PC-3 (cell line): ENCODE measurements at regions not wholly inside any gene's neighbourhood (a gene's known extent, or its start where the extent isn't known, plus 50 kb on each side); places are given as distances from the start of the nearest gene placed in this dataset.

Experiments
- ATAC-seq: fragments of 200-7000 bp; cut with Tn5 transposase; 2 replicates; pipeline ENCODE4 v1.9.1; 2020; ENCODE audit warnings: mild to moderate bottlenecking, moderate library complexity
- BruUV-seq: library from RNA; stranded (reverse); fragments of 400-500 nt; replicated peaks from 2 replicates; lab custom pipeline; 2021; lab: Mats Ljungman, UMichigan
- CTCF ChIA-PET: fragments of 300-600 bp; sonication (Branson Sonifier 250); formaldehyde crosslinking; loops from one replicate; lab custom pipeline; 2022; ENCODE audit warnings: antibody characterized with exemption; lab: Charles Lee
- POLR2A ChIA-PET: fragments of 300-600 bp; sonication (Branson Sonifier 250); formaldehyde crosslinking; loops from one replicate; lab custom pipeline; 2022; ENCODE audit warnings: antibody characterized with exemption; ENCODE audit not compliant: unreplicated experiment; lab: Charles Lee
- DNase-seq: peaks from one replicate; pipeline ENCODE4 v3.0.0-alpha.2; 2015
- H2AFZ ChIP-seq: fragments of 300-600 bp; sonication (generic); 2 replicates; pipeline ENCODE4 v1.6.0; 2016; ENCODE audit warnings: antibody characterized with exemption, low read length
- H3F3A ChIP-seq: fragments of 300-600 bp; sonication (generic); one replicate; pipeline ENCODE4 v1.6.0; 2017; ENCODE audit warnings: antibody characterized with exemption, low read length, control low read depth, mild to moderate bottlenecking; ENCODE audit not compliant: unreplicated experiment
- H3K27ac ChIP-seq: fragments of 300-600 bp; sonication (generic); 2 replicates; pipeline ENCODE4 v1.5.1; 2016; ENCODE audit warnings: mild to moderate bottlenecking, low read length
- H3K27me3 ChIP-seq: fragments of 300-600 bp; sonication (generic); 2 replicates; pipeline ENCODE4 v1.6.1; 2016; ENCODE audit warnings: low read length, mixed read lengths
- H3K36me3 ChIP-seq: fragments of 300-600 bp; sonication (generic); 2 replicates; pipeline ENCODE4 v1.6.1; 2016; ENCODE audit warnings: low read depth, mixed run types, low read length, mixed read lengths
- H3K4me1 ChIP-seq: fragments of 300-600 bp; sonication (generic); 2 replicates; pipeline ENCODE4 v1.5.1; 2016; ENCODE audit warnings: low read length; ENCODE audit not compliant: insufficient read depth
- H3K4me2 ChIP-seq: fragments of 300-600 bp; sonication (generic); 2 replicates; pipeline ENCODE4 v1.6.0; 2016; ENCODE audit warnings: low read length
- H3K4me3 ChIP-seq: fragments of 300-600 bp; sonication (generic); 2 replicates; pipeline ENCODE4 v1.5.1; 2016; ENCODE audit warnings: mild to moderate bottlenecking, low read length, mixed read lengths
- H3K79me2 ChIP-seq: fragments of 300-600 bp; sonication (generic); 2 replicates; pipeline ENCODE4 v1.6.1; 2017; ENCODE audit warnings: low read length, mixed read lengths
- H3K9ac ChIP-seq: fragments of 300-600 bp; sonication (generic); 2 replicates; pipeline ENCODE4 v1.6.0; 2016; ENCODE audit warnings: mild to moderate bottlenecking, low read length
- H3K9me2 ChIP-seq: fragments of 300-600 bp; sonication (generic); replicated peaks from 2 replicates; pipeline ENCODE4 v1.6.1; 2016; ENCODE audit warnings: mixed run types, low read length, mixed read lengths
- H3K9me3 ChIP-seq: fragments of 300-600 bp; sonication (generic); 2 replicates; pipeline ENCODE4 v1.6.1; 2016; ENCODE audit warnings: low read length, mixed read lengths
- H4K20me1 ChIP-seq: fragments of 300-600 bp; sonication (generic); 2 replicates; pipeline ENCODE4 v1.6.1; 2016; ENCODE audit warnings: low read length, mixed read lengths
- EZH2 ChIP-seq: fragments of 300-600 bp; sonication (generic); IDR thresholded peaks from one replicate; pipeline ENCODE4 v1.6.1; 2017; ENCODE audit warnings: antibody characterized with exemption, mild to moderate bottlenecking, low read length; ENCODE audit not compliant: unreplicated experiment
- EZH2phosphoT487 ChIP-seq: fragments of 300-600 bp; sonication (generic); IDR thresholded peaks from 2 replicates; pipeline ENCODE4 v1.6.1; 2018; ENCODE audit warnings: mild to moderate bottlenecking, antibody characterized with exemption, low read length, borderline replicate concordance
- intact Hi-C: fragments of 100-400 bp; cut with micrococcal nuclease; formaldehyde crosslinking; loops from 2 replicates; pipeline ENCODE4 v1.9.0; 2023
- TF ChIP-seq, protein P1 (sequence below): fragments of 300-600 bp; sonication (generic); conservative IDR thresholded peaks from 2 replicates; pipeline ENCODE4 v1.5.1; 2017; ENCODE audit warnings: antibody characterized with exemption, low read depth, mild to moderate bottlenecking, low read length

DNA sequence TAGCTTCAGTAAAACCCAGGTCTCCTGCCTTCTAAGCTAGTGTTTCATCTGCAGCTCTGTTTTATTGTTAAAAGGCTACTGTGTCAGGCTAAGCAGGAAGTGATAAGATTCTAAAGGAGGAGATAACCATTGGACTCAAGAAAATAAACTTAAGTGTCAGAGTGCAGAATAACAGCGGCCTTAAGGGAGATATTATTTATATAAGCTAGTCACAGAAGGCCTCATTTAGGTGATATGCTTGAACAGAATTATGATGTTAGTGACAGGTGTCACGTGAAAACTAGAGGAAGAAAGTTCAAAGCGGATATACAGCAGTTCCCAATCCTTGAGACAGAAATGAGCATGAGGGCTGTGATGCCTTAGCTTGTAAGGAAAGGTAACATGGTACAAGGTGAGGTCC, 373.4 kb downstream of the FOXG1 start:
- Histone ChIP-seq H3K27ac (no peak overlapping the region), H4K20me1 (no peaks in the 10 kb centered on the region), H3K4me1 (peaks cover 10% of the 10 kb centered on the region), H3K79me2 (no peaks in the 10 kb centered on the region), H3K27me3 (peaks cover 18% of the 10 kb centered on the region; the same call in 1 of the 2 replicates), H3K4me3 (no peak overlapping the region), H3K9me2 (0 out of 2 replicates have a peak, but pooled peaks cover 4% of the 10 kb centered on the region), H3K36me3 (no peaks in the 10 kb centered on the region), H3K4me2 (no peak overlapping the region), H3F3A (no peaks in the 10 kb centered on the region), H3K9ac (no peak overlapping the region), H2AFZ (no peak overlapping the region), H3K9me3 (no peaks in the 10 kb centered on the region)
- POLR2A ChIA-PET = no interaction called here
- intact Hi-C loops = no loop called here
- BruUV-seq = no TSS peak
- TF ChIP-seq, protein P1, sequence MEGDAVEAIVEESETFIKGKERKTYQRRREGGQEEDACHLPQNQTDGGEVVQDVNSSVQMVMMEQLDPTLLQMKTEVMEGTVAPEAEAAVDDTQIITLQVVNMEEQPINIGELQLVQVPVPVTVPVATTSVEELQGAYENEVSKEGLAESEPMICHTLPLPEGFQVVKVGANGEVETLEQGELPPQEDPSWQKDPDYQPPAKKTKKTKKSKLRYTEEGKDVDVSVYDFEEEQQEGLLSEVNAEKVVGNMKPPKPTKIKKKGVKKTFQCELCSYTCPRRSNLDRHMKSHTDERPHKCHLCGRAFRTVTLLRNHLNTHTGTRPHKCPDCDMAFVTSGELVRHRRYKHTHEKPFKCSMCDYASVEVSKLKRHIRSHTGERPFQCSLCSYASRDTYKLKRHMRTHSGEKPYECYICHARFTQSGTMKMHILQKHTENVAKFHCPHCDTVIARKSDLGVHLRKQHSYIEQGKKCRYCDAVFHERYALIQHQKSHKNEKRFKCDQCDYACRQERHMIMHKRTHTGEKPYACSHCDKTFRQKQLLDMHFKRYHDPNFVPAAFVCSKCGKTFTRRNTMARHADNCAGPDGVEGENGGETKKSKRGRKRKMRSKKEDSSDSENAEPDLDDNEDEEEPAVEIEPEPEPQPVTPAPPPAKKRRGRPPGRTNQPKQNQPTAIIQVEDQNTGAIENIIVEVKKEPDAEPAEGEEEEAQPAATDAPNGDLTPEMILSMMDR = no peak
- TF ChIP-seq EZH2 (no peak), EZH2phosphoT487 (no peak)
- ATAC-seq = no peak
- CTCF ChIA-PET = no interaction called here
- DNase-seq = no peak

DNA sequence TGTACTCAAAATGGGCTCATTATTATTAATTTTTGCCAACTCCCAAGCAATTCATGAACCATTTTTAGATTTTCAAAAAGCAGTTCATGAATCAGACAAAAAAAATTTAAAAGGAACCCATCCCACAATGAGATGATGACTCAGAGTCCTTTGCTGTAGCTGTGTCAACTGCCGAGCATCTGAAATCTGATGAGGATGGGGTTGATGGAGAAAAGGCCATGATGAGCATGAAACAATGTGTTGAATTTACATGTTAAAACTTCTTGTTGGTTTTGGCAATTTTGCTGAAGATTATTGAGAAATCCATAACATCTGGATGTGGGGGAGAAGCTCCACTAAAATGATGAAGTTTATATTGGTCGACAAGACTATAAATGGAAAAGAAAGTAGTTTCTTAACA, 378.0 kb downstream of the FOXG1 start:
- Histone ChIP-seq H3K4me3 (no peak overlapping the region), H2AFZ (no peak overlapping the region), H3K36me3 (no peaks in the 10 kb centered on the region), H3F3A (no peaks in the 10 kb centered on the region), H3K9me3 (no peaks in the 10 kb centered on the region), H3K27me3 (0 out of 2 replicates have a peak, but pooled peaks cover 6% of the 10 kb centered on the region), H3K27ac (no peak overlapping the region), H3K4me1 (peaks cover 11% of the 10 kb centered on the region), H3K4me2 (peak overlapping the region; percentile 7; the same call in 1 of the 2 replicates), H4K20me1 (no peaks in the 10 kb centered on the region), H3K9ac (no peak overlapping the region), H3K79me2 (no peaks in the 10 kb centered on the region), H3K9me2 (0 out of 2 replicates have a peak, but pooled peaks cover 4% of the 10 kb centered on the region)
- CTCF ChIA-PET = no interaction called here
- POLR2A ChIA-PET = no interaction called here
- DNase-seq (peak; percentile 66), ATAC-seq (peak; percentile 77)
- no TSS peak for BruUV-seq
- TF ChIP-seq, protein P1 = no peak
- no peak for TF ChIP-seq EZH2phosphoT487
- TF ChIP-seq EZH2 = no peak
- intact Hi-C loops = no loop called here

DNA sequence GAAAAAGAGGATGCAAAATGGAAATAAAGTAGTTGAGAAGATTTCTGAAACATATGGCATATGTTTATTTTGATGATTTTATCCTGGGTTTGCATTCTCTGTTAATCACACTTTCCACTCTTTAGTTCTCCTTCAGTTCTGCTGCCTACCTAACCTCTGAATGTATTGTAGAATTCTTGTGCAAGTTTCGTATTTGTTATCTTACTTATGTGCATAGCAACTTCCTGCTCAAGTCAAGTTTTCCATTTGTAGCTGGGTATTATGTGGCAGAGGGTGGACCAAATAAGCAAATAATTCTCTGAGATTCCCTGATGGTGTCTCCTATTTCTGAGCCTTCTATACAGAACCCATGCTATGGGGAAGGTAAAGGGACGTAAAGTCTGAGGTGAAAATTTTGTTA, 381.6 kb downstream of the FOXG1 start:
- no TSS peak for BruUV-seq
- CTCF ChIA-PET = no interaction called here
- TF ChIP-seq EZH2 (no peak), EZH2phosphoT487 (no peak)
- TF ChIP-seq, protein P1 = no peak
- POLR2A ChIA-PET = no interaction called here
- Histone ChIP-seq H3K79me2 (no peaks in the 10 kb centered on the region), H4K20me1 (no peaks in the 10 kb centered on the region), H3F3A (no peaks in the 10 kb centered on the region), H3K4me1 (peaks cover 11% of the 10 kb centered on the region), H3K27ac (no peak overlapping the region), H2AFZ (no peak overlapping the region), H3K9ac (no peak overlapping the region), H3K9me3 (no peaks in the 10 kb centered on the region), H3K4me2 (no peak overlapping the region), H3K36me3 (no peaks in the 10 kb centered on the region), H3K9me2 (0 out of 2 replicates have a peak, but pooled peaks cover 4% of the 10 kb centered on the region), H3K4me3 (no peak overlapping the region), H3K27me3 (no peaks in the 10 kb centered on the region)
- no peak for ATAC-seq
- no peak for DNase-seq
- intact Hi-C loops = no loop called here
